KMS-11 (cell line): ENCODE measurements at regions not wholly inside any gene's neighbourhood (a gene's known extent, or its start where the extent isn't known, plus 50 kb on each side); places are given as distances from the start of the nearest gene placed in this dataset.

Experiments used
- H2AFZ ChIP-seq: fragments of 200-600 bp; sonication (generic); 2 replicates; pipeline ENCODE4 v1.6.1; 2016; ENCODE audit warnings: antibody characterized with exemption, mixed run types, low read depth
- H3K27ac ChIP-seq: fragments of 200-600 bp; sonication (generic); 2 replicates; pipeline ENCODE4 v1.6.1; 2016; ENCODE audit warnings: mild to moderate bottlenecking, mixed run types
- H3K27me3 ChIP-seq: fragments of 200-600 bp; sonication (generic); 2 replicates; pipeline ENCODE4 v1.6.1; 2017; ENCODE audit warnings: mild to moderate bottlenecking, low read depth, mixed run types, moderate library complexity; ENCODE audit not compliant: insufficient read depth
- H3K36me3 ChIP-seq: fragments of 200-600 bp; sonication (generic); 2 replicates; pipeline ENCODE4 v1.6.1; 2017; ENCODE audit warnings: mild to moderate bottlenecking, mixed run types; ENCODE audit not compliant: insufficient read depth
- H3K4me1 ChIP-seq: fragments of 200-600 bp; sonication (generic); 2 replicates; pipeline ENCODE4 v1.6.1; 2016; ENCODE audit warnings: mild to moderate bottlenecking, low read depth, mixed run types; ENCODE audit not compliant: poor library complexity, severe bottlenecking
- H3K4me2 ChIP-seq: fragments of 200-600 bp; sonication (generic); 2 replicates; pipeline ENCODE4 v1.7.0; 2016; ENCODE audit warnings: mild to moderate bottlenecking, mixed run types
- H3K4me3 ChIP-seq: fragments of 200-600 bp; sonication (generic); IDR thresholded peaks from 2 replicates; pipeline ENCODE4 v1.6.1; 2017; ENCODE audit warnings: low read depth, low read length, mixed read lengths; ENCODE audit not compliant: insufficient read depth
- H3K79me2 ChIP-seq: fragments of 200-600 bp; sonication (generic); 2 replicates; pipeline ENCODE4 v1.6.1; 2016; ENCODE audit warnings: low read depth, mixed run types; ENCODE audit not compliant: insufficient read depth
- H3K9ac ChIP-seq: fragments of 200-600 bp; sonication (generic); 2 replicates; pipeline ENCODE4 v1.6.1; 2016; ENCODE audit warnings: mild to moderate bottlenecking, mixed run types
- H4K20me1 ChIP-seq: fragments of 200-600 bp; sonication (generic); 2 replicates; pipeline ENCODE4 v1.6.1; 2016; ENCODE audit warnings: mild to moderate bottlenecking, mixed run types; ENCODE audit not compliant: insufficient read depth
- CTCF ChIP-seq: fragments of 200-600 bp; sonication (generic); conservative IDR thresholded peaks from 2 replicates; pipeline ENCODE4 v1.6.1; 2017; ENCODE audit warnings: low read depth, mild to moderate bottlenecking, antibody characterized with exemption, low read length, moderate library complexity, mixed read lengths

- peak; percentile 67 for TF ChIP-seq CTCF
- H3K4me1 ChIP-seq, result no peaks in the 10 kb centered on the region
- H3K9ac ChIP-seq, result no peak overlapping the region
- no peaks in the 10 kb centered on the region for H3K27me3 ChIP-seq
- no peak overlapping the region for H3K4me3 ChIP-seq
- H3K79me2 ChIP-seq, result no peaks in the 10 kb centered on the region
- H4K20me1 ChIP-seq, result no peaks in the 10 kb centered on the region
- H2AFZ ChIP-seq, result no peak overlapping the region
- no peak overlapping the region for H3K27ac ChIP-seq
- no peak overlapping the region for H3K4me2 ChIP-seq
- H3K36me3 ChIP-seq, result no peaks in the 10 kb centered on the region
Measured at GRCh38 chr9:101977614-101978210, 239.3 kb upstream of the GRIN3A start.

GRCh38 chr9:101970609-101971008 is 232.2 kb upstream of the GRIN3A start:
- Histone ChIP-seq H3K4me3 (no peak overlapping the region), H3K27ac (no peak overlapping the region), H3K4me2 (no peak overlapping the region), H3K9ac (no peak overlapping the region), H3K27me3 (no peaks in the 10 kb centered on the region), H2AFZ (no peak overlapping the region), H3K79me2 (no peaks in the 10 kb centered on the region), H4K20me1 (no peaks in the 10 kb centered on the region), H3K36me3 (no peaks in the 10 kb centered on the region), H3K4me1 (no peaks in the 10 kb centered on the region)
- TF ChIP-seq CTCF, result no peak

- Histone ChIP-seq H3K27ac (no peak overlapping the region), H4K20me1 (no peaks in the 10 kb centered on the region), H3K36me3 (no peaks in the 10 kb centered on the region), H3K4me2 (no peak overlapping the region), H3K79me2 (no peaks in the 10 kb centered on the region), H3K4me1 (no peaks in the 10 kb centered on the region), H3K4me3 (no peak overlapping the region), H3K9ac (no peak overlapping the region), H2AFZ (no peak overlapping the region), H3K27me3 (no peaks in the 10 kb centered on the region)
- no peak for TF ChIP-seq CTCF
Measured at GRCh38 chr9:101968392-101968791, 229.9 kb upstream of the GRIN3A start.

GRCh38 chr9:101966691-101967090 is 228.2 kb upstream of the GRIN3A start:
- no peak for TF ChIP-seq CTCF

More at GRCh38 chr9:101966691-101967090, 228.2 kb upstream of the GRIN3A start:
- Histone ChIP-seq H3K4me2 (no peak overlapping the region), H3K36me3 (no peaks in the 10 kb centered on the region), H3K27ac (no peak overlapping the region), H3K4me1 (no peaks in the 10 kb centered on the region), H2AFZ (no peak overlapping the region), H3K9ac (no peak overlapping the region), H4K20me1 (no peaks in the 10 kb centered on the region), H3K27me3 (no peaks in the 10 kb centered on the region), H3K79me2 (no peaks in the 10 kb centered on the region), H3K4me3 (no peak overlapping the region)
